Dedifferentiated amniotic fluid mesenchymal stem cell (primary cell): ENCODE measurements at regions not wholly inside any gene's neighbourhood (a gene's known extent, or its start where the extent isn't known, plus 50 kb on each side); places are given as distances from the start of the nearest gene placed in this dataset.

Experiments
- DNase-seq: peaks from one replicate; pipeline ENCODE4 v3.0.0-alpha.2; 2016; ENCODE audit errors: extremely low spot score

GRCh38 chr6:164455835-164456234, 853.6 kb downstream of the C6orf118 start:
- DNase-seq: no peak

GRCh38 chr6:164453835-164454234, 855.6 kb downstream of the C6orf118 start:
- no peak for DNase-seq

GRCh38 chr6:164442572-164442971, 866.8 kb downstream of the C6orf118 start:
- DNase-seq: no peak

GRCh38 chr6:164439331-164439730, 870.1 kb downstream of the C6orf118 start:
- no peak for DNase-seq

- DNase-seq: no peak
Observed at GRCh38 chr6:164436976-164437375, 872.4 kb downstream of the C6orf118 start.

GRCh38 chr6:164427728-164428402, 881.5 kb downstream of the C6orf118 start:
- DNase-seq: no peak

GRCh38 chr6:164424489-164424888, 884.9 kb downstream of the C6orf118 start:
- no peak for DNase-seq

GRCh38 chr6:164419099-164419498, 890.3 kb downstream of the C6orf118 start:
- DNase-seq: no peak

- DNase-seq: no peak
Observed at GRCh38 chr6:164418262-164418588, 891.2 kb downstream of the C6orf118 start.

- no peak for DNase-seq
Observed at GRCh38 chr6:164417537-164418261, 891.7 kb downstream of the C6orf118 start.

- DNase-seq: no peak
Observed at GRCh38 chr6:164415832-164416563, 893.4 kb downstream of the C6orf118 start.

GRCh38 chr6:164414695-164415094, 894.7 kb downstream of the C6orf118 start:
- DNase-seq: no peak

GRCh38 chr6:164412566-164412965, 896.8 kb downstream of the C6orf118 start:
- no peak for DNase-seq

GRCh38 chr6:164410017-164410416, 899.4 kb downstream of the C6orf118 start:
- DNase-seq: no peak

- DNase-seq: no peak
Observed at GRCh38 chr6:164409309-164410009, 899.9 kb downstream of the C6orf118 start.

GRCh38 chr6:164408868-164409267, 900.5 kb downstream of the C6orf118 start:
- DNase-seq: no peak

- DNase-seq: no peak
Observed at GRCh38 chr6:164404812-164405488, 904.5 kb downstream of the C6orf118 start.

- DNase-seq: no peak
Observed at GRCh38 chr6:164401871-164402270, 907.5 kb downstream of the C6orf118 start.

- no peak for DNase-seq
Observed at GRCh38 chr6:164398647-164399046, 910.8 kb downstream of the C6orf118 start.

- no peak for DNase-seq
Observed at GRCh38 chr6:164396071-164397047, 913.0 kb downstream of the C6orf118 start.
